ENCODE measurements at regions not wholly inside any gene's neighbourhood (a gene's known extent, or its start where the extent isn't known, plus 50 kb on each side); places are given as distances from the start of the nearest gene placed in this dataset.

- Histone ChIP-seq H3K4me3 (replicated peaks in 1 of 3; ENCODE audit: low read depth in 2 of 3, low read length in 3 of 3) (no peak overlapping the region), H3K4me1 (ENCODE audit: control insufficient read depth in 1 of 2, insufficient read depth in 2 of 2, low read length in 2 of 2) (no peaks in the 10 kb centered on the region), H3K27me3 (ENCODE audit: control insufficient read depth in 2 of 2, insufficient read depth in 2 of 2, low read length in 2 of 2) (no peaks in the 10 kb centered on the region), H2AFZ (ENCODE audit: insufficient read depth, low read depth, low read length, poor library complexity, severe bottlenecking) (no peak overlapping the region), H3K4me2 (replicated peaks; ENCODE audit: extremely low read depth, low read length, poor library complexity, severe bottlenecking) (no peak overlapping the region), H4K20me1 (ENCODE audit: insufficient read depth, low read length) (no peaks in the 10 kb centered on the region), H3K79me2 (ENCODE audit: insufficient read depth, low read length) (no peaks in the 10 kb centered on the region), H3K27ac (ENCODE audit: low read depth in 1 of 2, low read length in 2 of 2) (no peak overlapping the region), H3K36me3 (replicated peaks in 1 of 2; ENCODE audit: control insufficient read depth in 1 of 2, insufficient read depth in 2 of 2, low read length in 2 of 2) (no peaks in the 10 kb centered on the region), H3K9me3 (replicated peaks in 1 of 2; ENCODE audit: control insufficient read depth in 1 of 2, insufficient read depth in 1 of 2, low read length in 2 of 2) (no peaks in the 10 kb centered on the region), H3K9ac (ENCODE audit: insufficient read depth, low read length, poor library complexity, severe bottlenecking) (no peak overlapping the region)
- TF ChIP-seq, protein P1, sequence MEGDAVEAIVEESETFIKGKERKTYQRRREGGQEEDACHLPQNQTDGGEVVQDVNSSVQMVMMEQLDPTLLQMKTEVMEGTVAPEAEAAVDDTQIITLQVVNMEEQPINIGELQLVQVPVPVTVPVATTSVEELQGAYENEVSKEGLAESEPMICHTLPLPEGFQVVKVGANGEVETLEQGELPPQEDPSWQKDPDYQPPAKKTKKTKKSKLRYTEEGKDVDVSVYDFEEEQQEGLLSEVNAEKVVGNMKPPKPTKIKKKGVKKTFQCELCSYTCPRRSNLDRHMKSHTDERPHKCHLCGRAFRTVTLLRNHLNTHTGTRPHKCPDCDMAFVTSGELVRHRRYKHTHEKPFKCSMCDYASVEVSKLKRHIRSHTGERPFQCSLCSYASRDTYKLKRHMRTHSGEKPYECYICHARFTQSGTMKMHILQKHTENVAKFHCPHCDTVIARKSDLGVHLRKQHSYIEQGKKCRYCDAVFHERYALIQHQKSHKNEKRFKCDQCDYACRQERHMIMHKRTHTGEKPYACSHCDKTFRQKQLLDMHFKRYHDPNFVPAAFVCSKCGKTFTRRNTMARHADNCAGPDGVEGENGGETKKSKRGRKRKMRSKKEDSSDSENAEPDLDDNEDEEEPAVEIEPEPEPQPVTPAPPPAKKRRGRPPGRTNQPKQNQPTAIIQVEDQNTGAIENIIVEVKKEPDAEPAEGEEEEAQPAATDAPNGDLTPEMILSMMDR (IDR thresholded peaks at IDR 0.05) = no peak
- Mint-ChIP-seq H3K9me3 (peaks cover 0 to 4% (median 0%) of the 10 kb centered on the region in 7 donors), H3K4me1 (no peaks in the 10 kb centered on the region), H3K27ac (no peak overlapping the region), H3K27me3 (ENCODE audit: low read depth in 3 of 3) (peaks cover 12 to 20% (median 15%) of the 10 kb centered on the region in 3 donors), H3K4me3 (no peak overlapping the region), H3K36me3 (no peaks in the 10 kb centered on the region)
- no peak for DNase-seq
- WGBS (ENCODE audit: insufficient coverage) = 88% methylated on average over 7 of the region's 8 CpGs
- intact Hi-C loops (cut with micrococcal nuclease) = no loop called here
Observed at GRCh38 chr13:23947893-23948292, 50.6 kb upstream of the C1QTNF9B start.

DNA sequence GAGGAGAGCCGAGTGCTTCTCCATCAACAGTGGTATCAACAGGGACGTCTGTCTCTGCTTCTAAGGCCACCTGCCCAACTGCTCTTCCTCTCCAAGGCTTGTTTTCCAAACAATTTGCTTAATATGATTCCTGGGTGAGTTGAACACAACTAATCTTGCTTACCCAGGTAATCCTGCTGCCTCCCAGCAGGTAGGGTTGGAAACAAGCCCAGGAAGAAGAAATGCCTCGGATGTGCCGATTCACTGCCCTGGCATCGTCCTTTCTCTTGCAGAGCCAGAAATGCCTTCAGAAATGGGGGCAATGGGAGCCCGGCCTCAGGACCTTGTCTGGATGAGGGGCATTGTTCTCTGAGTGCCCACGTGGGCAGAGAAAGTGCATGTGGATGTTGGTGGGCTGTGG lies 51.9 kb upstream of the C1QTNF9B start:
- Histone ChIP-seq H3K27ac (ENCODE audit: low read depth in 1 of 2, low read length in 2 of 2) (no peak overlapping the region), H3K4me2 (replicated peaks; ENCODE audit: extremely low read depth, low read length, poor library complexity, severe bottlenecking) (no peak overlapping the region), H3K9me3 (replicated peaks in 1 of 2; ENCODE audit: control insufficient read depth in 1 of 2, insufficient read depth in 1 of 2, low read length in 2 of 2) (no peaks in the 10 kb centered on the region), H3K4me1 (ENCODE audit: control insufficient read depth in 1 of 2, insufficient read depth in 2 of 2, low read length in 2 of 2) (no peaks in the 10 kb centered on the region), H4K20me1 (ENCODE audit: insufficient read depth, low read length) (no peaks in the 10 kb centered on the region), H3K36me3 (replicated peaks in 1 of 2; ENCODE audit: control insufficient read depth in 1 of 2, insufficient read depth in 2 of 2, low read length in 2 of 2) (no peaks in the 10 kb centered on the region), H2AFZ (ENCODE audit: insufficient read depth, low read depth, low read length, poor library complexity, severe bottlenecking) (no peak overlapping the region), H3K9ac (ENCODE audit: insufficient read depth, low read length, poor library complexity, severe bottlenecking) (no peak overlapping the region), H3K27me3 (ENCODE audit: control insufficient read depth in 2 of 2, insufficient read depth in 2 of 2, low read length in 2 of 2) (no peaks in the 10 kb centered on the region), H3K4me3 (replicated peaks in 1 of 3; ENCODE audit: low read depth in 2 of 3, low read length in 3 of 3) (no peak overlapping the region), H3K79me2 (ENCODE audit: insufficient read depth, low read length) (no peaks in the 10 kb centered on the region)
- 100% methylated on average over 3 of the region's 7 CpGs for WGBS (ENCODE audit: insufficient coverage)
- DNase-seq = no peak
- Mint-ChIP-seq H3K4me3 (no peak overlapping the region), H3K4me1 (no peaks in the 10 kb centered on the region), H3K9me3 (peaks cover 0 to 4% (median 0%) of the 10 kb centered on the region in 7 donors), H3K36me3 (no peaks in the 10 kb centered on the region), H3K27me3 (ENCODE audit: low read depth in 3 of 3) (peaks cover 12 to 20% (median 13%) of the 10 kb centered on the region in 3 donors), H3K27ac (no peak overlapping the region)
- intact Hi-C loops (cut with micrococcal nuclease) = no loop called here
- TF ChIP-seq, protein P1 (IDR thresholded peaks at IDR 0.05) = no peak
